ENCODE measurements at regions not wholly inside any gene's neighbourhood (a gene's known extent, or its start where the extent isn't known, plus 50 kb on each side); places are given as distances from the start of the nearest gene placed in this dataset.

- H3K4me1 Mint-ChIP-seq (ENCODE audit: low read depth), result peaks cover 13% of the 10 kb centered on the region
- no peaks in the 10 kb centered on the region for H3K36me3 Mint-ChIP-seq (ENCODE audit: low read depth)
- no peaks in the 10 kb centered on the region for H3K27me3 Mint-ChIP-seq
- no peak overlapping the region for H3K4me3 Mint-ChIP-seq
- H3K27ac Mint-ChIP-seq, result no peak overlapping the region
- H3K9me3 Mint-ChIP-seq, result no peaks in the 10 kb centered on the region
These were observed 52.1 kb upstream of the CD93 start for GRCh38 chr20:23138226-23138625.

GRCh38 chr20:23136893-23137745, 51.0 kb upstream of the CD93 start:
- H3K36me3 Mint-ChIP-seq (ENCODE audit: low read depth), result no peaks in the 10 kb centered on the region
- no peak overlapping the region for H3K27ac Mint-ChIP-seq

GRCh38 chr20:23135449-23136420, 49.6 kb upstream of the CD93 start:
- Mint-ChIP-seq H3K4me3 (no peak overlapping the region), H3K4me1 (ENCODE audit: low read depth) (no peaks in the 10 kb centered on the region), H3K27me3 (no peaks in the 10 kb centered on the region), H3K27ac (no peak overlapping the region), H3K36me3 (ENCODE audit: low read depth) (no peaks in the 10 kb centered on the region), H3K9me3 (no peaks in the 10 kb centered on the region)

More at GRCh38 chr20:23136893-23137745, 51.0 kb upstream of the CD93 start:
- no peaks in the 10 kb centered on the region for H3K9me3 Mint-ChIP-seq
- H3K4me3 Mint-ChIP-seq, result no peak overlapping the region
- H3K27me3 Mint-ChIP-seq, result no peaks in the 10 kb centered on the region
- H3K4me1 Mint-ChIP-seq (ENCODE audit: low read depth), result peaks cover 2% of the 10 kb centered on the region
